GM12878 (cell line): ENCODE measurements at regions not wholly inside any gene's neighbourhood (a gene's known extent, or its start where the extent isn't known, plus 50 kb on each side); places are given as distances from the start of the nearest gene placed in this dataset.

Experiments
- ATAC-seq: fragments of 200-7000 bp; cut with Tn5 transposase; 3 replicates; pipeline ENCODE4 v1.9.1; 2020; ENCODE audit warnings: mild to moderate bottlenecking, moderate library complexity
- BruUV-seq: library from RNA; stranded (reverse); fragments of 400-500 nt; replicated peaks from 2 replicates; lab custom pipeline; 2021; lab: Mats Ljungman, UMichigan
- CTCF ChIA-PET: fragments of 300-600 bp; sonication (Branson Sonifier 250); formaldehyde crosslinking; extraction: SDS; loops from one replicate; lab custom pipeline; 2021; ENCODE audit warnings: inconsistent platforms; lab: Yijun Ruan, JAX
- POLR2A ChIA-PET: fragments of 350-600 bp; formaldehyde crosslinking; extraction: SDS; loops from one replicate; lab custom pipeline; 2021; ENCODE audit warnings: inconsistent platforms; lab: Charles Lee
- RAD21 ChIA-PET: fragments of 300-600 bp; sonication (Branson Sonifier 250); formaldehyde crosslinking; loops from one replicate; lab custom pipeline; 2023; ENCODE audit warnings: antibody characterized with exemption; ENCODE audit not compliant: unreplicated experiment; lab: Charles Lee
- SMC1A ChIA-PET: fragments of 300-600 bp; sonication (Branson Sonifier 250); formaldehyde crosslinking; loops from one replicate; lab custom pipeline; 2023; ENCODE audit not compliant: unreplicated experiment, uncharacterized antibody; lab: Charles Lee
- DNase-seq: peaks from one replicate; pipeline ENCODE4 v3.0.0-alpha.2; 2011; ENCODE audit warnings: low read depth, low spot score
- FAIRE-seq: peaks from 3 replicates; lab custom pipeline; 2011; peaks lifted over from hg19 to GRCh38; lab: Jason Lieb, UNC
- H2AFZ ChIP-seq: 2 replicates; pipeline ENCODE4 v1.6.0; 2011; ENCODE audit warnings: low read depth, low read length, control low read depth; ENCODE audit not compliant: control insufficient read depth
- H3K27ac ChIP-seq: 2 replicates; pipeline ENCODE4 v1.5.1; 2011; ENCODE audit warnings: control low read depth; ENCODE audit not compliant: control insufficient read depth, insufficient read depth
- H3K27me3 ChIP-seq, 2 experiments: replicated peaks in 1 of 2; 2 replicates each; pipeline versions ENCODE4 v1.6.0 to v1.6.1; 2011; ENCODE audit warnings: low read length in 1 of 2; ENCODE audit not compliant: control insufficient read depth in 2 of 2, insufficient read depth in 2 of 2
- H3K36me3 ChIP-seq, 2 experiments: 2 replicates each; pipeline ENCODE4 v1.5.1; 2011; ENCODE audit warnings: low read length in 1 of 2; ENCODE audit not compliant: control insufficient read depth in 2 of 2, insufficient read depth in 2 of 2
- H3K4me1 ChIP-seq: 2 replicates; pipeline ENCODE4 v1.6.1; 2011; ENCODE audit warnings: mild to moderate bottlenecking, low read length, moderate library complexity, mixed read lengths; ENCODE audit not compliant: control insufficient read depth, insufficient read depth
- H3K4me2 ChIP-seq: 2 replicates; pipeline ENCODE4 v1.6.0; 2011; ENCODE audit warnings: control low read depth; ENCODE audit not compliant: control insufficient read depth, insufficient read depth
- H3K4me3 ChIP-seq: fragments of 200-600 bp; sonication (generic); 2 replicates; pipeline ENCODE4 v1.5.1; 2016
- H3K79me2 ChIP-seq: 2 replicates; pipeline ENCODE4 v1.6.0; 2011; ENCODE audit warnings: low read length; ENCODE audit not compliant: control insufficient read depth, insufficient read depth
- H3K9ac ChIP-seq: 2 replicates; pipeline ENCODE4 v1.8.0; 2011; ENCODE audit warnings: low read length, control low read depth, mixed read lengths; ENCODE audit not compliant: control insufficient read depth, insufficient read depth
- H3K9me3 ChIP-seq: replicated peaks from 3 replicates; pipeline ENCODE4 v1.5.1; 2011; ENCODE audit warnings: mild to moderate bottlenecking, low read length; ENCODE audit not compliant: control insufficient read depth, insufficient read depth
- H4K20me1 ChIP-seq: 2 replicates; pipeline ENCODE4 v1.6.0; 2011; ENCODE audit not compliant: control insufficient read depth, insufficient read depth
- ASH2L ChIP-seq: fragments of 300-600, 200-600 bp; sonication (generic); IDR thresholded peaks from 2 replicates; pipeline ENCODE4 v1.6.1; 2017; ENCODE audit warnings: low read depth, mild to moderate bottlenecking, borderline replicate concordance
- CREB1 ChIP-seq: IDR thresholded peaks from 2 replicates; pipeline ENCODE4 v1.6.1; 2012; ENCODE audit warnings: low read depth, mild to moderate bottlenecking, inconsistent platforms
- EGR1 ChIP-seq, 2 experiments: IDR thresholded peaks; 1 replicate in 1 of 2; 2 replicates in 1 of 2; pipeline ENCODE4 v1.6.1; 2011 to 2012; ENCODE audit warnings: low read depth in 2 of 2, low read length in 2 of 2, borderline replicate concordance in 1 of 2, mild to moderate bottlenecking in 1 of 2, moderate library complexity in 1 of 2
- POLR2AphosphoS2 ChIP-seq: IDR thresholded peaks from 2 replicates; pipeline ENCODE4 v1.6.1; 2011; ENCODE audit warnings: low read depth, mild to moderate bottlenecking, low read length, improper control_type of control experiment, moderate library complexity
- SREBF2 ChIP-seq: IDR thresholded peaks from 2 replicates; pipeline ENCODE4 v1.6.1; 2012; ENCODE audit warnings: mild to moderate bottlenecking, low read length
- SRF ChIP-seq, 2 experiments: IDR thresholded peaks; 2 replicates each; pipeline ENCODE4 v1.6.1; 2011; ENCODE audit warnings: low read depth in 2 of 2, low read length in 2 of 2, mild to moderate bottlenecking in 1 of 2, moderate library complexity in 1 of 2
- in situ Hi-C: fragments of 300-500 bp; cut with MboI; formaldehyde crosslinking; loops from 9 replicates; pipeline ENCODE4 v1.14.3; 2018; ENCODE audit warnings: mixed read lengths
- intact Hi-C: fragments of 100-400 bp; cut with micrococcal nuclease; formaldehyde crosslinking; loops from one replicate; pipeline ENCODE4 v1.14.2; 2022; ENCODE audit not compliant: unreplicated experiment
- TF ChIP-seq, protein P1 (sequence below): fragments of 450-650 bp; IDR thresholded peaks from 2 replicates; pipeline ENCODE4 v1.6.1; 2014; ENCODE audit warnings: mild to moderate bottlenecking
- TF ChIP-seq, protein P2 (sequence below): fragments of 450-650 bp; formaldehyde crosslinking; IDR thresholded peaks from 2 replicates; pipeline ENCODE4 v1.5.0; 2022; ENCODE audit warnings: mild to moderate bottlenecking, missing genetic modification characterization
- TF ChIP-seq, protein P3 (sequence below): fragments of 450-650 bp; IDR thresholded peaks from 2 replicates; pipeline ENCODE4 v1.6.1; 2018; ENCODE audit warnings: mild to moderate bottlenecking, low read depth, moderate library complexity; ENCODE audit not compliant: partially characterized antibody

DNA sequence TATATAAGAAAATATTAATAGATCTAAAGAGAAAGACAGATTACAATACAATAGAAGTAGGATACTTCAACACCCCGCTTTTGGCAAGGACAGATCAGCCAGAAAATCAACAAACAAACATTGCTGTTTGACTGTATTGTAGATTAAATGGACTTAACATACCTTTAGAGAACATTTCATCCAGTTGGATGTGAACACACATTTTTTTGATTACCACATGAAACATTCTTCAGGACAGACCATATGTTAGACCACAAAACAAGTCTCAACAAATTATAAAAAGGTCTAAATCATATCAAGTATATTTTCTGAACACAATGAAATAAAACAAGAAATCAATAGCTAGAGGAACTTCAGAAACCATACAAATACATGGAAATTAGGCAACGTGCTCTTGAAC, 148.2 kb downstream of the TRMT11 start (continued):
- TF ChIP-seq, protein P1, sequence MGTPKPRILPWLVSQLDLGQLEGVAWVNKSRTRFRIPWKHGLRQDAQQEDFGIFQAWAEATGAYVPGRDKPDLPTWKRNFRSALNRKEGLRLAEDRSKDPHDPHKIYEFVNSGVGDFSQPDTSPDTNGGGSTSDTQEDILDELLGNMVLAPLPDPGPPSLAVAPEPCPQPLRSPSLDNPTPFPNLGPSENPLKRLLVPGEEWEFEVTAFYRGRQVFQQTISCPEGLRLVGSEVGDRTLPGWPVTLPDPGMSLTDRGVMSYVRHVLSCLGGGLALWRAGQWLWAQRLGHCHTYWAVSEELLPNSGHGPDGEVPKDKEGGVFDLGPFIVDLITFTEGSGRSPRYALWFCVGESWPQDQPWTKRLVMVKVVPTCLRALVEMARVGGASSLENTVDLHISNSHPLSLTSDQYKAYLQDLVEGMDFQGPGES: no peak

DNA sequence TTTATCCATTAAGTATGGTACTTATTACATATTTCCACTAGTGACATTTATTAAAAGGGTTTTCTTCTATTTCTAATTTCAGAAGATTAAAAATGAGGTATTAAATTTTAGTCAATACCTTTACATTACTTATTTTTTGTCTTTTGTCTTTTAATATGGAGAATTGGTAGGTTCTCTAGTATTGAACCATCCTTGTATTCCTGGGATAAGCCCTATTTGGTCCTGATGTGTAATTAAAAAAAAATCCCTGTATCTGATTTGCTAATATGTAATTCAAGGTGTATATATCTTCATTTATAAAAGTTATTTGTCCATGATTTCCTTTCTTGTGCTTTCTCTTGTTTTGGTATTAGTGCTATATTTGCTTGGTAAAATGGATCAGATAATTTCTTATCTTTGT, 153.7 kb downstream of the TRMT11 start:
- no peak for FAIRE-seq
- H3K9ac ChIP-seq: no peak overlapping the region
- TF ChIP-seq, protein P2, sequence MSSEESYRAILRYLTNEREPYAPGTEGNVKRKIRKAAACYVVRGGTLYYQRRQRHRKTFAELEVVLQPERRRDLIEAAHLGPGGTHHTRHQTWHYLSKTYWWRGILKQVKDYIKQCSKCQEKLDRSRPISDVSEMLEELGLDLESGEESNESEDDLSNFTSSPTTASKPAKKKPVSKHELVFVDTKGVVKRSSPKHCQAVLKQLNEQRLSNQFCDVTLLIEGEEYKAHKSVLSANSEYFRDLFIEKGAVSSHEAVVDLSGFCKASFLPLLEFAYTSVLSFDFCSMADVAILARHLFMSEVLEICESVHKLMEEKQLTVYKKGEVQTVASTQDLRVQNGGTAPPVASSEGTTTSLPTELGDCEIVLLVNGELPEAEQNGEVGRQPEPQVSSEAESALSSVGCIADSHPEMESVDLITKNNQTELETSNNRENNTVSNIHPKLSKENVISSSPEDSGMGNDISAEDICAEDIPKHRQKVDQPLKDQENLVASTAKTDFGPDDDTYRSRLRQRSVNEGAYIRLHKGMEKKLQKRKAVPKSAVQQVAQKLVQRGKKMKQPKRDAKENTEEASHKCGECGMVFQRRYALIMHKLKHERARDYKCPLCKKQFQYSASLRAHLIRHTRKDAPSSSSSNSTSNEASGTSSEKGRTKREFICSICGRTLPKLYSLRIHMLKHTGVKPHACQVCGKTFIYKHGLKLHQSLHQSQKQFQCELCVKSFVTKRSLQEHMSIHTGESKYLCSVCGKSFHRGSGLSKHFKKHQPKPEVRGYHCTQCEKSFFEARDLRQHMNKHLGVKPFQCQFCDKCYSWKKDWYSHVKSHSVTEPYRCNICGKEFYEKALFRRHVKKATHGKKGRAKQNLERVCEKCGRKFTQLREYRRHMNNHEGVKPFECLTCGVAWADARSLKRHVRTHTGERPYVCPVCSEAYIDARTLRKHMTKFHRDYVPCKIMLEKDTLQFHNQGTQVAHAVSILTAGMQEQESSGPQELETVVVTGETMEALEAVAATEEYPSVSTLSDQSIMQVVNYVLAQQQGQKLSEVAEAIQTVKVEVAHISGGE (CRISPR knock-in tag): no peak
- TF ChIP-seq ASH2L (no peak), POLR2AphosphoS2 (no peak), SRF (IDR thresholded peaks at IDR 0.05; ENCODE audit: low read depth in 2 of 2, low read length in 2 of 2) (no peak), SREBF2 (no peak), CREB1 (no peak), EGR1 (IDR thresholded peaks at IDR 0.05; ENCODE audit: borderline replicate concordance in 1 of 2, low read depth in 2 of 2, low read length in 2 of 2) (no peak)
- TF ChIP-seq, protein P3, sequence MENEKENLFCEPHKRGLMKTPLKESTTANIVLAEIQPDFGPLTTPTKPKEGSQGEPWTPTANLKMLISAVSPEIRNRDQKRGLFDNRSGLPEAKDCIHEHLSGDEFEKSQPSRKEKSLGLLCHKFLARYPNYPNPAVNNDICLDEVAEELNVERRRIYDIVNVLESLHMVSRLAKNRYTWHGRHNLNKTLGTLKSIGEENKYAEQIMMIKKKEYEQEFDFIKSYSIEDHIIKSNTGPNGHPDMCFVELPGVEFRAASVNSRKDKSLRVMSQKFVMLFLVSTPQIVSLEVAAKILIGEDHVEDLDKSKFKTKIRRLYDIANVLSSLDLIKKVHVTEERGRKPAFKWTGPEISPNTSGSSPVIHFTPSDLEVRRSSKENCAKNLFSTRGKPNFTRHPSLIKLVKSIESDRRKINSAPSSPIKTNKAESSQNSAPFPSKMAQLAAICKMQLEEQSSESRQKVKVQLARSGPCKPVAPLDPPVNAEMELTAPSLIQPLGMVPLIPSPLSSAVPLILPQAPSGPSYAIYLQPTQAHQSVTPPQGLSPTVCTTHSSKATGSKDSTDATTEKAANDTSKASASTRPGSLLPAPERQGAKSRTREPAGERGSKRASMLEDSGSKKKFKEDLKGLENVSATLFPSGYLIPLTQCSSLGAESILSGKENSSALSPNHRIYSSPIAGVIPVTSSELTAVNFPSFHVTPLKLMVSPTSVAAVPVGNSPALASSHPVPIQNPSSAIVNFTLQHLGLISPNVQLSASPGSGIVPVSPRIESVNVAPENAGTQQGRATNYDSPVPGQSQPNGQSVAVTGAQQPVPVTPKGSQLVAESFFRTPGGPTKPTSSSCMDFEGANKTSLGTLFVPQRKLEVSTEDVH: no peak
- H3K27ac ChIP-seq: no peak overlapping the region
- ChIA-PET POLR2A (no interaction called here), CTCF (no interaction called here), RAD21 (interaction anchor here (0.9 kb wide), 1 partner anchor 172 kb away, joined by 3 read pairs; no protein-coding TSS in a partner anchor), SMC1A (no interaction called here)
- no peak for ATAC-seq
- no peak for DNase-seq
- no peak overlapping the region for H3K4me3 ChIP-seq
- no peaks in the 10 kb centered on the region for H4K20me1 ChIP-seq
- no TSS peak for BruUV-seq
- no peaks in the 10 kb centered on the region for H3K36me3 ChIP-seq
- in situ Hi-C loops (no loop called here), intact Hi-C loops (no loop called here)
- H3K27me3 ChIP-seq: no peaks in the 10 kb centered on the region
- H3K9me3 ChIP-seq: no peaks in the 10 kb centered on the region; the same call in 2 of the 3 replicates
- H2AFZ ChIP-seq: no peak overlapping the region
- no peak overlapping the region for H3K4me2 ChIP-seq
- H3K4me1 ChIP-seq: no peaks in the 10 kb centered on the region
- no peaks in the 10 kb centered on the region for H3K79me2 ChIP-seq
